ENCODE measurements at regions not wholly inside any gene's neighbourhood (a gene's known extent, or its start where the extent isn't known, plus 50 kb on each side); places are given as distances from the start of the nearest gene placed in this dataset.

GRCh38 chr12:87227162-87227561 lies 802.0 kb downstream of the C12orf50 start:
- Histone ChIP-seq H3K4me1 (ENCODE audit: control insufficient read depth, insufficient read depth, low read length, poor library complexity, severe bottlenecking) (no peaks in the 10 kb centered on the region), H3K27me3 (ENCODE audit: control insufficient read depth, insufficient read depth, low read length) (no peaks in the 10 kb centered on the region), H3K27ac (ENCODE audit: insufficient read depth, low read length, poor library complexity, severe bottlenecking) (no peak overlapping the region), H3K4me3 (ENCODE audit: low read depth, low read length) (no peak overlapping the region), H3K36me3 (ENCODE audit: control insufficient read depth, insufficient read depth, low read length) (no peaks in the 10 kb centered on the region), H3K9me3 (ENCODE audit: control insufficient read depth in 2 of 2, low read length in 2 of 2) (peaks cover 0 to 2% of the 10 kb centered on the region in 2 experiments)
- Mint-ChIP-seq H3K36me3 (no peaks in the 10 kb centered on the region), H3K27ac (no peak overlapping the region), H3K27me3 (no peaks in the 10 kb centered on the region), H3K4me3 (no peak overlapping the region), H3K4me1 (no peaks in the 10 kb centered on the region), H3K9me3 (peaks cover 0 to 9% (median 3%) of the 10 kb centered on the region in 7 donors)
- ATAC-seq (ENCODE audit: low read depth in 2 of 2) (no peak), DNase-seq (no peak)

GRCh38 chr12:87217491-87217890 lies 811.7 kb downstream of the C12orf50 start:
- H3K4me3 ChIP-seq (ENCODE audit: low read depth, low read length), result no peak overlapping the region
- no peak overlapping the region for H3K27ac ChIP-seq (ENCODE audit: insufficient read depth, low read length, poor library complexity, severe bottlenecking)
- Mint-ChIP-seq H3K9me3 (peaks cover 0 to 12% (median 3%) of the 10 kb centered on the region in 7 donors), H3K36me3 (no peaks in the 10 kb centered on the region), H3K27me3 (no peaks in the 10 kb centered on the region), H3K4me1 (no peaks in the 10 kb centered on the region), H3K27ac (no peak overlapping the region), H3K4me3 (no peak overlapping the region)
- DNase-seq (no peak), ATAC-seq (ENCODE audit: low read depth in 2 of 2) (no peak)
- no peaks in the 10 kb centered on the region for H3K27me3 ChIP-seq (ENCODE audit: control insufficient read depth, insufficient read depth, low read length)
- H3K36me3 ChIP-seq (ENCODE audit: control insufficient read depth, insufficient read depth, low read length), result no peaks in the 10 kb centered on the region
- H3K9me3 ChIP-seq (ENCODE audit: control insufficient read depth in 2 of 2, low read length in 2 of 2), result no peaks in the 10 kb centered on the region
- H3K4me1 ChIP-seq (ENCODE audit: control insufficient read depth, insufficient read depth, low read length, poor library complexity, severe bottlenecking), result no peaks in the 10 kb centered on the region

GRCh38 chr12:87216436-87216835 lies 812.8 kb downstream of the C12orf50 start:
- Mint-ChIP-seq H3K27ac (no peak overlapping the region), H3K9me3 (peaks cover 0 to 15% (median 2%) of the 10 kb centered on the region in 7 donors), H3K4me3 (no peak overlapping the region), H3K36me3 (no peaks in the 10 kb centered on the region), H3K4me1 (no peaks in the 10 kb centered on the region), H3K27me3 (no peaks in the 10 kb centered on the region)
- no peak overlapping the region for H3K27ac ChIP-seq (ENCODE audit: insufficient read depth, low read length, poor library complexity, severe bottlenecking)
- no peaks in the 10 kb centered on the region for H3K27me3 ChIP-seq (ENCODE audit: control insufficient read depth, insufficient read depth, low read length)
- no peak overlapping the region for H3K4me3 ChIP-seq (ENCODE audit: low read depth, low read length)
- DNase-seq (no peak), ATAC-seq (ENCODE audit: low read depth in 2 of 2) (no peak)
- no peaks in the 10 kb centered on the region for H3K9me3 ChIP-seq (ENCODE audit: control insufficient read depth in 2 of 2, low read length in 2 of 2)
- no peaks in the 10 kb centered on the region for H3K4me1 ChIP-seq (ENCODE audit: control insufficient read depth, insufficient read depth, low read length, poor library complexity, severe bottlenecking)
- H3K36me3 ChIP-seq (ENCODE audit: control insufficient read depth, insufficient read depth, low read length), result no peaks in the 10 kb centered on the region

- Histone ChIP-seq H3K9me3 (ENCODE audit: control insufficient read depth in 2 of 2, low read length in 2 of 2) (no peaks in the 10 kb centered on the region), H3K4me1 (ENCODE audit: control insufficient read depth, insufficient read depth, low read length, poor library complexity, severe bottlenecking) (no peaks in the 10 kb centered on the region), H3K4me3 (ENCODE audit: low read depth, low read length) (no peak overlapping the region), H3K36me3 (ENCODE audit: control insufficient read depth, insufficient read depth, low read length) (no peaks in the 10 kb centered on the region), H3K27me3 (ENCODE audit: control insufficient read depth, insufficient read depth, low read length) (no peaks in the 10 kb centered on the region), H3K27ac (ENCODE audit: insufficient read depth, low read length, poor library complexity, severe bottlenecking) (no peak overlapping the region)
- H3K27me3 Mint-ChIP-seq, result no peaks in the 10 kb centered on the region
- H3K27ac Mint-ChIP-seq, result no peak overlapping the region
- no peak overlapping the region for H3K4me3 Mint-ChIP-seq
- no peaks in the 10 kb centered on the region for H3K36me3 Mint-ChIP-seq
- H3K4me1 Mint-ChIP-seq, result no peaks in the 10 kb centered on the region
- peaks cover 3 to 27% (median 9%) of the 10 kb centered on the region in 7 donors for H3K9me3 Mint-ChIP-seq
- DNase-seq (no peak), ATAC-seq (ENCODE audit: low read depth in 2 of 2) (no peak)
Measured at GRCh38 chr12:87202189-87202588, 827.0 kb downstream of the C12orf50 start.

GRCh38 chr12:87201598-87201997 lies 827.6 kb downstream of the C12orf50 start:
- Histone ChIP-seq H3K36me3 (ENCODE audit: control insufficient read depth, insufficient read depth, low read length) (no peaks in the 10 kb centered on the region), H3K4me1 (ENCODE audit: control insufficient read depth, insufficient read depth, low read length, poor library complexity, severe bottlenecking) (no peaks in the 10 kb centered on the region), H3K27me3 (ENCODE audit: control insufficient read depth, insufficient read depth, low read length) (no peaks in the 10 kb centered on the region), H3K4me3 (ENCODE audit: low read depth, low read length) (no peak overlapping the region), H3K27ac (ENCODE audit: insufficient read depth, low read length, poor library complexity, severe bottlenecking) (no peak overlapping the region), H3K9me3 (ENCODE audit: control insufficient read depth in 2 of 2, low read length in 2 of 2) (no peaks in the 10 kb centered on the region)
- Mint-ChIP-seq H3K4me3 (no peak overlapping the region), H3K4me1 (no peaks in the 10 kb centered on the region), H3K36me3 (no peaks in the 10 kb centered on the region), H3K27me3 (no peaks in the 10 kb centered on the region), H3K27ac (no peak overlapping the region), H3K9me3 (peaks cover 3 to 27% (median 5%) of the 10 kb centered on the region in 7 donors)
- DNase-seq (no peak), ATAC-seq (ENCODE audit: low read depth in 2 of 2) (no peak)

- Histone ChIP-seq H3K9me3 (ENCODE audit: control insufficient read depth in 2 of 2, low read length in 2 of 2) (no peaks in the 10 kb centered on the region), H3K27ac (ENCODE audit: insufficient read depth, low read length, poor library complexity, severe bottlenecking) (no peak overlapping the region), H3K36me3 (ENCODE audit: control insufficient read depth, insufficient read depth, low read length) (no peaks in the 10 kb centered on the region), H3K4me3 (ENCODE audit: low read depth, low read length) (no peak overlapping the region), H3K4me1 (ENCODE audit: control insufficient read depth, insufficient read depth, low read length, poor library complexity, severe bottlenecking) (no peaks in the 10 kb centered on the region), H3K27me3 (ENCODE audit: control insufficient read depth, insufficient read depth, low read length) (no peaks in the 10 kb centered on the region)
- no peak for ATAC-seq (ENCODE audit: low read depth in 2 of 2)
- H3K4me3 Mint-ChIP-seq, result no peak overlapping the region
- DNase-seq, result no peak
- no peaks in the 10 kb centered on the region for H3K36me3 Mint-ChIP-seq
- H3K27ac Mint-ChIP-seq, result no peak overlapping the region
- peaks cover 3 to 17% (median 5%) of the 10 kb centered on the region in 7 donors for H3K9me3 Mint-ChIP-seq
- H3K4me1 Mint-ChIP-seq, result no peaks in the 10 kb centered on the region
- no peaks in the 10 kb centered on the region for H3K27me3 Mint-ChIP-seq
Measured at GRCh38 chr12:87200289-87200979, 828.8 kb downstream of the C12orf50 start.

GRCh38 chr12:87198181-87198580 lies 831.0 kb downstream of the C12orf50 start:
- H3K4me3 ChIP-seq (ENCODE audit: low read depth, low read length), result no peak overlapping the region
- ATAC-seq (ENCODE audit: low read depth in 2 of 2), result no peak
- Mint-ChIP-seq H3K4me1 (no peaks in the 10 kb centered on the region), H3K4me3 (no peak overlapping the region), H3K27me3 (no peaks in the 10 kb centered on the region), H3K27ac (no peak overlapping the region), H3K36me3 (no peaks in the 10 kb centered on the region), H3K9me3 (peaks cover 0 to 9% (median 4%) of the 10 kb centered on the region in 7 donors)
- no peaks in the 10 kb centered on the region for H3K27me3 ChIP-seq (ENCODE audit: control insufficient read depth, insufficient read depth, low read length)
- H3K9me3 ChIP-seq (ENCODE audit: control insufficient read depth in 2 of 2, low read length in 2 of 2), result no peaks in the 10 kb centered on the region
- no peak for DNase-seq
- no peaks in the 10 kb centered on the region for H3K36me3 ChIP-seq (ENCODE audit: control insufficient read depth, insufficient read depth, low read length)
- H3K27ac ChIP-seq (ENCODE audit: insufficient read depth, low read length, poor library complexity, severe bottlenecking), result no peak overlapping the region
- no peaks in the 10 kb centered on the region for H3K4me1 ChIP-seq (ENCODE audit: control insufficient read depth, insufficient read depth, low read length, poor library complexity, severe bottlenecking)

- Mint-ChIP-seq H3K36me3 (no peaks in the 10 kb centered on the region), H3K9me3 (peaks cover 0 to 9% (median 4%) of the 10 kb centered on the region in 7 donors)
- no peak overlapping the region for H3K4me3 ChIP-seq (ENCODE audit: low read depth, low read length)
Measured at GRCh38 chr12:87196321-87196720, 832.9 kb downstream of the C12orf50 start.

More at GRCh38 chr12:87196321-87196720, 832.9 kb downstream of the C12orf50 start:
- Histone ChIP-seq H3K36me3 (ENCODE audit: control insufficient read depth, insufficient read depth, low read length) (no peaks in the 10 kb centered on the region), H3K9me3 (ENCODE audit: control insufficient read depth in 2 of 2, low read length in 2 of 2) (no peaks in the 10 kb centered on the region), H3K4me1 (ENCODE audit: control insufficient read depth, insufficient read depth, low read length, poor library complexity, severe bottlenecking) (no peaks in the 10 kb centered on the region), H3K27me3 (ENCODE audit: control insufficient read depth, insufficient read depth, low read length) (no peaks in the 10 kb centered on the region), H3K27ac (ENCODE audit: insufficient read depth, low read length, poor library complexity, severe bottlenecking) (no peak overlapping the region)
- Mint-ChIP-seq H3K4me3 (no peak overlapping the region), H3K4me1 (no peaks in the 10 kb centered on the region), H3K27ac (no peak overlapping the region), H3K27me3 (no peaks in the 10 kb centered on the region)
- no peak for ATAC-seq (ENCODE audit: low read depth in 2 of 2)
- no peak for DNase-seq
